ENCODE measurements at regions not wholly inside any gene's neighbourhood (a gene's known extent, or its start where the extent isn't known, plus 50 kb on each side); places are given as distances from the start of the nearest gene placed in this dataset.

GRCh38 chr6:167763056-167763944, 63.4 kb upstream of the AFDN start:
- TF ChIP-seq CTCF (conservative IDR thresholded peaks at IDR 0.05; ENCODE audit: low read depth, low read length): no peak
- no peak overlapping the region for H3K4me3 ChIP-seq (ENCODE audit: low read length)
- no peak for DNase-seq (ENCODE audit: low read depth)

GRCh38 chr6:167764215-167764614, 62.5 kb upstream of the AFDN start:
- DNase-seq (ENCODE audit: low read depth): no peak
- no peak overlapping the region for H3K4me3 ChIP-seq (ENCODE audit: low read length)
- no peak for TF ChIP-seq CTCF (conservative IDR thresholded peaks at IDR 0.05; ENCODE audit: low read depth, low read length)

- DNase-seq (ENCODE audit: low read depth): no peak
- TF ChIP-seq CTCF (conservative IDR thresholded peaks at IDR 0.05; ENCODE audit: low read depth, low read length): no peak
- H3K4me3 ChIP-seq (ENCODE audit: low read length): no peak overlapping the region
These were observed 61.8 kb upstream of the AFDN start for GRCh38 chr6:167764713-167765479.

- no peak overlapping the region for H3K4me3 ChIP-seq (ENCODE audit: low read length)
- TF ChIP-seq CTCF (conservative IDR thresholded peaks at IDR 0.05; ENCODE audit: low read depth, low read length): no peak
- no peak for DNase-seq (ENCODE audit: low read depth)
These were observed 59.6 kb upstream of the AFDN start for GRCh38 chr6:167766986-167767714.

- H3K4me3 ChIP-seq (ENCODE audit: low read length): no peak overlapping the region
- no peak for DNase-seq (ENCODE audit: low read depth)
- TF ChIP-seq CTCF (conservative IDR thresholded peaks at IDR 0.05; ENCODE audit: low read depth, low read length): no peak
These were observed 59.0 kb upstream of the AFDN start for GRCh38 chr6:167767715-167768107.

GRCh38 chr6:167768471-167769215, 58.1 kb upstream of the AFDN start:
- H3K4me3 ChIP-seq (ENCODE audit: low read length): no peak overlapping the region
- no peak for TF ChIP-seq CTCF (conservative IDR thresholded peaks at IDR 0.05; ENCODE audit: low read depth, low read length)
- no peak for DNase-seq (ENCODE audit: low read depth)

All from retinal pigment epithelial cell (primary cell).